ENCODE measurements at regions not wholly inside any gene's neighbourhood (a gene's known extent, or its start where the extent isn't known, plus 50 kb on each side); places are given as distances from the start of the nearest gene placed in this dataset.
"Not testable (repeated sequence)": the region's sequence is repeated elsewhere in the genome, so short reads cannot be mapped to it uniquely, and the experiment has no call there.

DNA sequence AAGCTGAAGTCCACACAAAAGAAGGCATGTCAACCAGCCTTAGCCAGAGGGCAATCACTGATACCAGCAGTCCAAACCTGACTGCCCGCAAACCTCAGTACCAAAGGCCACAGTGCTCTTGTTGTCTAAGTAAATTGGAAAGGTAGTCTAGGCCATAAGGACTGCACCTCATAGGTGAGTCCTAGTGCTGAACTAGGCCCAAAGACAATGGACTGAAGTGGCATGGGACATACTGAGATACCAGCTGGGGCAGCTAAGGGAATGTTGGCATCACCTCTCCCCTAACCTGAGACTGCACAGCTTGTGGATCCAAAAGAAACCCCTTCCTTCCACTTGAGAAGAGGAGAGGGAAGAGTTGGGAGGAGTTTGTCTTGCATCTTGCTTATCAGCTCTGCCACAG lies 161.9 kb downstream of the POTEG start:
- H3K27ac Mint-ChIP-seq; H2BK15ac ChIP-seq (ENCODE audit: low read depth, low read length); H2BK12ac ChIP-seq (ENCODE audit: insufficient read length, low read depth, low read length); H3K4ac ChIP-seq (ENCODE audit: low read depth, low read length); H3K27me3 ChIP-seq (ENCODE audit: insufficient read depth, low read length); H3K27me3 Mint-ChIP-seq (ENCODE audit: low read depth); H2AFZ ChIP-seq (ENCODE audit: low read length); H3K9me3 ChIP-seq (ENCODE audit: control insufficient read depth, low read depth, low read length); H3K4me1 ChIP-seq (ENCODE audit: insufficient read depth, low read length); H3K18ac ChIP-seq (ENCODE audit: insufficient read length, low read depth, low read length); H2AK5ac ChIP-seq (ENCODE audit: insufficient read length, low read length); H2BK5ac ChIP-seq (ENCODE audit: insufficient read length, low read length); H3K23me2 ChIP-seq (ENCODE audit: insufficient read length, low read depth, low read length, poor library complexity, severe bottlenecking); H3K9me3 Mint-ChIP-seq; H3K4me2 ChIP-seq (ENCODE audit: insufficient read depth, insufficient read length, low read length); H4K8ac ChIP-seq (replicated peaks; ENCODE audit: insufficient read length, low read depth, low read length); H4K91ac ChIP-seq (ENCODE audit: insufficient read length, low read depth, low read length); DNase-seq; H3K79me1 ChIP-seq (ENCODE audit: insufficient read depth, low read depth, low read length, poor library complexity, severe bottlenecking); H3T11ph ChIP-seq (ENCODE audit: low read length); H4K20me1 ChIP-seq (ENCODE audit: control insufficient read depth, insufficient read depth, insufficient read length); H3K4me1 Mint-ChIP-seq; H2BK120ac ChIP-seq (ENCODE audit: low read depth, low read length, poor library complexity, severe bottlenecking); H3K79me2 ChIP-seq (ENCODE audit: insufficient read depth, low read length); H3K9ac ChIP-seq (ENCODE audit: extremely low read depth, insufficient read length, low read length); H2BK20ac ChIP-seq (ENCODE audit: low read depth, low read length, poor library complexity, severe bottlenecking); H3K14ac ChIP-seq (ENCODE audit: insufficient read depth, low read length); H3K36me3 Mint-ChIP-seq (ENCODE audit: insufficient read depth in 1 of 3, low read depth in 3 of 3); H3K56ac ChIP-seq (ENCODE audit: insufficient read length, low read depth, low read length); H3K23ac ChIP-seq (ENCODE audit: insufficient read length, low read depth, low read length); H3K4me3 Mint-ChIP-seq; H3K27ac ChIP-seq (ENCODE audit: insufficient read length, low read depth, low read length); H4K5ac ChIP-seq (ENCODE audit: insufficient read length, low read depth, low read length): not testable (repeated sequence)
- no CpG with 5 or more reads among the region's 1 CpG for WGBS (ENCODE audit: extremely low coverage, insufficient read length, low lambda C conversion rate)

DNA sequence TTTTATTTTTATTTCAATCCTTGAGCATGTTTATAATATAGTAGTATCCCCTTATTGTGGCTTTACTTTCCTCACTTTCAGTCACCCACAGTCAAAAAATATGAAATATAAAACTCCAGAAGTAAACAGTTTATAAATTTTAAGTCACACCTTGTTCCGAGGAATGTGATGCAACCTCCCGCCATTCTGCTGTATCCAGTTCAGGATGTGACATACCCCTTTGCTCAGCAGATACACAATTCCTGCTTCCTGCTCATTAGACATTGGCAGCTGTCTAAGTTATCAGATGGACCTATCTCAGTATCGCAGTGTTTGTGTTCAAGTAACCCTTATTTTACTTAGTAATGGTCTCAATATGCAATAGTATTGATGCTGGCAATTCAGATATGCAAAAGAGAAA lies 144.5 kb downstream of the POTEG start:
- H3K23me2 ChIP-seq (ENCODE audit: insufficient read length, low read depth, low read length, poor library complexity, severe bottlenecking); H3K79me2 ChIP-seq (ENCODE audit: insufficient read depth, low read length); H2BK12ac ChIP-seq (ENCODE audit: insufficient read length, low read depth, low read length); H3K4me3 Mint-ChIP-seq; H2AK5ac ChIP-seq (ENCODE audit: insufficient read length, low read length); H3K56ac ChIP-seq (ENCODE audit: insufficient read length, low read depth, low read length); H3K79me1 ChIP-seq (ENCODE audit: insufficient read depth, low read depth, low read length, poor library complexity, severe bottlenecking); H3K27ac Mint-ChIP-seq; H2BK5ac ChIP-seq (ENCODE audit: insufficient read length, low read length); H2BK120ac ChIP-seq (ENCODE audit: low read depth, low read length, poor library complexity, severe bottlenecking); H4K91ac ChIP-seq (ENCODE audit: insufficient read length, low read depth, low read length); H4K5ac ChIP-seq (ENCODE audit: insufficient read length, low read depth, low read length); H3K4me1 ChIP-seq (ENCODE audit: insufficient read depth, low read length); H3K9me3 Mint-ChIP-seq; H3K4me2 ChIP-seq (ENCODE audit: insufficient read depth, insufficient read length, low read length); H3K4ac ChIP-seq (ENCODE audit: low read depth, low read length); H2AFZ ChIP-seq (ENCODE audit: low read length); H3K18ac ChIP-seq (ENCODE audit: insufficient read length, low read depth, low read length); H4K8ac ChIP-seq (replicated peaks; ENCODE audit: insufficient read length, low read depth, low read length); H3K9me3 ChIP-seq (ENCODE audit: control insufficient read depth, low read depth, low read length); H4K20me1 ChIP-seq (ENCODE audit: control insufficient read depth, insufficient read depth, insufficient read length); H3K36me3 Mint-ChIP-seq (ENCODE audit: insufficient read depth in 1 of 3, low read depth in 3 of 3); H3K4me1 Mint-ChIP-seq; H2BK15ac ChIP-seq (ENCODE audit: low read depth, low read length); H3K14ac ChIP-seq (ENCODE audit: insufficient read depth, low read length); H3K27me3 ChIP-seq (ENCODE audit: insufficient read depth, low read length); DNase-seq; H3K27me3 Mint-ChIP-seq (ENCODE audit: low read depth); H3K27ac ChIP-seq (ENCODE audit: insufficient read length, low read depth, low read length); H3K9ac ChIP-seq (ENCODE audit: extremely low read depth, insufficient read length, low read length); H3T11ph ChIP-seq (ENCODE audit: low read length); H3K23ac ChIP-seq (ENCODE audit: insufficient read length, low read depth, low read length); H2BK20ac ChIP-seq (ENCODE audit: low read depth, low read length, poor library complexity, severe bottlenecking): not testable (repeated sequence)
- WGBS (ENCODE audit: extremely low coverage, insufficient read length, low lambda C conversion rate): no CpG with 5 or more reads among the region's 3 CpGs

DNA sequence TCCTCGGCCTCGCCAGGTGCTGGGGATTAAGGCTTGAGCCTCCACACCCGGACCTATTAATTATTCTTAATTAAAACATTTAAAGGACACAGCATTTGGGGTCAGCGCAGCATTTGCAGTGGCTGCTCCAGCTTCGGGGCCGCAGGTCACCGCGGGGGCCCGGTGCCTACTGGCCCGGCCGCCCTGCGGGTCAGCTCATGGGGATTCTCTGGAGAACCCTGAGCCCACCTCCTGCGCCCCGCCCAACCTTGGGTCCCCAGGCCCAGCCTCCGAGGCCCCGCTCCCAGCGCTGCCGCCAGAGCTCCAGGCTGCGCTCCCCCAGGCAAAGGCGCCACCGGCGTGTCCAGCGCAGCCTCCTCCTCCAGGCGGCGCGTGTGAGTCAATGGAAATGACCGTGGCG lies 133.9 kb downstream of the POTEG start:
- not testable (repeated sequence) for H3K9ac ChIP-seq (ENCODE audit: extremely low read depth, insufficient read length, low read length); H3K27ac ChIP-seq (ENCODE audit: insufficient read length, low read depth, low read length); H4K8ac ChIP-seq (replicated peaks; ENCODE audit: insufficient read length, low read depth, low read length); H3K79me2 ChIP-seq (ENCODE audit: insufficient read depth, low read length); H2AFZ ChIP-seq (ENCODE audit: low read length); H2BK120ac ChIP-seq (ENCODE audit: low read depth, low read length, poor library complexity, severe bottlenecking); H3K4ac ChIP-seq (ENCODE audit: low read depth, low read length); H3K4me1 ChIP-seq (ENCODE audit: insufficient read depth, low read length); H4K5ac ChIP-seq (ENCODE audit: insufficient read length, low read depth, low read length); H3K23me2 ChIP-seq (ENCODE audit: insufficient read length, low read depth, low read length, poor library complexity, severe bottlenecking); H3K9me3 ChIP-seq (ENCODE audit: control insufficient read depth, low read depth, low read length); H3K4me1 Mint-ChIP-seq; H2BK15ac ChIP-seq (ENCODE audit: low read depth, low read length); H3K27ac Mint-ChIP-seq; DNase-seq; H3K14ac ChIP-seq (ENCODE audit: insufficient read depth, low read length); H3K23ac ChIP-seq (ENCODE audit: insufficient read length, low read depth, low read length); H3K27me3 ChIP-seq (ENCODE audit: insufficient read depth, low read length); H4K91ac ChIP-seq (ENCODE audit: insufficient read length, low read depth, low read length); H3K56ac ChIP-seq (ENCODE audit: insufficient read length, low read depth, low read length); H3K4me2 ChIP-seq (ENCODE audit: insufficient read depth, insufficient read length, low read length); H3K4me3 Mint-ChIP-seq; H3K27me3 Mint-ChIP-seq (ENCODE audit: low read depth); H2BK20ac ChIP-seq (ENCODE audit: low read depth, low read length, poor library complexity, severe bottlenecking); H3K9me3 Mint-ChIP-seq; H3K36me3 Mint-ChIP-seq (ENCODE audit: insufficient read depth in 1 of 3, low read depth in 3 of 3); H3K79me1 ChIP-seq (ENCODE audit: insufficient read depth, low read depth, low read length, poor library complexity, severe bottlenecking); H2AK5ac ChIP-seq (ENCODE audit: insufficient read length, low read length); H2BK5ac ChIP-seq (ENCODE audit: insufficient read length, low read length); H2BK12ac ChIP-seq (ENCODE audit: insufficient read length, low read depth, low read length); H3K18ac ChIP-seq (ENCODE audit: insufficient read length, low read depth, low read length); H3T11ph ChIP-seq (ENCODE audit: low read length); H4K20me1 ChIP-seq (ENCODE audit: control insufficient read depth, insufficient read depth, insufficient read length)
- no CpG with 5 or more reads among the region's 28 CpGs for WGBS (ENCODE audit: extremely low coverage, insufficient read length, low lambda C conversion rate)

Data from H9 (cell line).